ENCODE measurements at regions not wholly inside any gene's neighbourhood (a gene's known extent, or its start where the extent isn't known, plus 50 kb on each side); places are given as distances from the start of the nearest gene placed in this dataset.

- TF ChIP-seq EP300 (IDR thresholded peaks at IDR 0.05; ENCODE audit: low read depth) (no peak), CTCF (IDR thresholded peaks at IDR 0.05) (no peak), POLR2A (IDR thresholded peaks at IDR 0.05) (no peak), POLR2AphosphoS5 (IDR thresholded peaks at IDR 0.05) (no peak)
These were observed 334.9 kb downstream of the BARHL2 start for GRCh38 chr1:90382161-90382560.

All from transverse colon (tissue), 4 donors.